Astrocyte (in vitro differentiated cells and primary cell): ENCODE measurements at regions not wholly inside any gene's neighbourhood (a gene's known extent, or its start where the extent isn't known, plus 50 kb on each side); places are given as distances from the start of the nearest gene placed in this dataset.

Experiments
- DNase-seq: peaks from one replicate; pipeline ENCODE4 v3.0.0-alpha.2; 2010; ENCODE audit warnings: low read depth
- FAIRE-seq: peaks from 2 replicates; lab custom pipeline; 2011; peaks lifted over from hg19 to GRCh38; lab: Jason Lieb, UNC
- H2AFZ ChIP-seq: 2 replicates; pipeline ENCODE4 v1.6.0; 2012; ENCODE audit warnings: low read depth, low read length, inconsistent platforms
- H3K27ac ChIP-seq: 2 replicates; pipeline ENCODE4 v1.5.1; 2011; ENCODE audit warnings: low read depth, low read length, inconsistent platforms
- H3K27me3 ChIP-seq: 2 replicates; pipeline ENCODE4 v1.6.0; 2011; ENCODE audit warnings: low read length, inconsistent platforms; ENCODE audit not compliant: insufficient read depth
- H3K36me3 ChIP-seq: 2 replicates; pipeline ENCODE4 v1.5.1; 2011; ENCODE audit warnings: low read length, inconsistent platforms; ENCODE audit not compliant: insufficient read depth
- H3K4me1 ChIP-seq: 2 replicates; pipeline ENCODE4 v1.5.1; 2011; ENCODE audit warnings: low read length, inconsistent platforms; ENCODE audit not compliant: insufficient read depth
- H3K4me2 ChIP-seq: 2 replicates; pipeline ENCODE4 v1.6.0; 2012; ENCODE audit warnings: low read length, inconsistent platforms
- H3K4me3 ChIP-seq: 2 replicates; pipeline ENCODE4 v1.5.1; 2011; ENCODE audit warnings: low read depth, mild to moderate bottlenecking, low read length, inconsistent platforms; ENCODE audit not compliant: insufficient read depth
- H3K79me2 ChIP-seq: 2 replicates; pipeline ENCODE4 v1.6.0; 2012; ENCODE audit warnings: mild to moderate bottlenecking, low read length, inconsistent platforms; ENCODE audit not compliant: insufficient read depth
- H3K9ac ChIP-seq: 2 replicates; pipeline ENCODE4 v1.6.0; 2012; ENCODE audit warnings: mild to moderate bottlenecking, low read length, inconsistent platforms
- H3K9me3 ChIP-seq: 2 replicates; pipeline ENCODE4 v1.5.1; 2012; ENCODE audit warnings: low read depth, mild to moderate bottlenecking, low read length, inconsistent platforms; ENCODE audit not compliant: insufficient read depth
- H4K20me1 ChIP-seq: 2 replicates; pipeline ENCODE4 v1.6.0; 2012; ENCODE audit warnings: low read length, inconsistent platforms; ENCODE audit not compliant: insufficient read depth
- H3K27ac Mint-ChIP-seq: one replicate; pipeline ENCODE4 v1.8.0; 2021; ENCODE audit warnings: mild to moderate bottlenecking, mixed read lengths; ENCODE audit not compliant: unreplicated experiment
- H3K27me3 Mint-ChIP-seq: one replicate; pipeline ENCODE4 v1.8.0; 2021; ENCODE audit warnings: low read depth, mixed read lengths; ENCODE audit not compliant: unreplicated experiment
- H3K36me3 Mint-ChIP-seq: one replicate; pipeline ENCODE4 v1.8.0; 2021; ENCODE audit warnings: low read depth, mixed read lengths; ENCODE audit not compliant: unreplicated experiment
- H3K4me1 Mint-ChIP-seq: one replicate; pipeline ENCODE4 v1.8.0; 2021; ENCODE audit warnings: low read depth, mixed read lengths; ENCODE audit not compliant: unreplicated experiment
- H3K4me3 Mint-ChIP-seq: one replicate; pipeline ENCODE4 v1.8.0; 2021; ENCODE audit warnings: mild to moderate bottlenecking, moderate library complexity, mixed read lengths; ENCODE audit not compliant: unreplicated experiment
- H3K9me3 Mint-ChIP-seq: one replicate; pipeline ENCODE4 v1.8.0; 2021; ENCODE audit warnings: mild to moderate bottlenecking, mixed read lengths; ENCODE audit not compliant: unreplicated experiment
- EZH2 ChIP-seq: IDR thresholded peaks from 2 replicates; pipeline ENCODE4 v1.6.1; 2012; ENCODE audit warnings: mild to moderate bottlenecking, low read length, inconsistent platforms; ENCODE audit not compliant: insufficient read depth
- TF ChIP-seq, protein P1 (sequence below): IDR thresholded peaks from 2 replicates; pipeline ENCODE4 v1.5.1; 2011; ENCODE audit warnings: low read depth, mild to moderate bottlenecking, inconsistent platforms, low read length, moderate library complexity; ENCODE audit not compliant: insufficient read depth

DNA sequence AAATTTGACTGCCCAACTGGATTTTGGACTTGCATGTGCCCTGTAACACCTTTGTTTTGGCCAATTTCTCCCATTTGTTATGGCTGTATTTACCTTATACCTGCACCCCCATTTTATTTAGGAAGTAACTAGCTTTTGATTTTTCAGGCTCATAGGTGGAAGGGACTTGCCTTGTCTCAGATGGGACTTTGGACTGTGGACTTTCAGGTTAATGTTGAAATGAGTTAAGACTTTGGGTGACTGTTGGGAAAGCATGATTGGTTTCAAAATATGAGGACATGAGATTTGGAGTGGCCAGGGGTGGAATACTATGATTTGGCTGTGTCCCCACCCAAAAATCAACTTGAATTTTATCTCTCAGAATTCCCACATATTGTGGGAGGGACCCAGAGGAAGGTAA is 490.2 kb downstream of the PRR16 start:
- peaks cover 11% of the 10 kb centered on the region for H3K9me3 Mint-ChIP-seq

DNA sequence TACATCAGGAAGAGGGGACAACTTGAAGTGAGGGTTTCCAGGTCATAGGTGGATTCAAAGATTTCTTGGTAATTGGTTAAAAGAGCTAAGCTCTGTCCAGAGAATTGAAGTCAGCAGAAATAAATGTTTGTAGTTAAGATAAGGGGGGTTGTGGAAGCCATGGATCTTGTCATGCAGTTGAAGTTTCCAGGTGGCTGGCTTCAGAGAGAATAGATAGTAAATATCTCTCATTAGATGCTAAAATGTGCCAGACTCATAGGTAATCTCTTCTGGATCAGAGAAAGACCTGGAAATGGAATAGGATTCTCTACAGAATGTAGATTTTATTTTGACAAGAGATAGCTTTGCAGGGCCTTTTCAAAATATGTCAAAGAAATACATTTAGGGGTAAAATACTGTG is 491.7 kb downstream of the PRR16 start:
- Mint-ChIP-seq H3K27me3 (no peaks in the 10 kb centered on the region), H3K36me3 (no peaks in the 10 kb centered on the region), H3K4me3 (no peak overlapping the region), H3K9me3 (peaks cover 11% of the 10 kb centered on the region), H3K27ac (no peak overlapping the region), H3K4me1 (no peaks in the 10 kb centered on the region)
- no peaks in the 10 kb centered on the region for H4K20me1 ChIP-seq
- H3K4me3 ChIP-seq: no peak overlapping the region
- H3K4me2 ChIP-seq: no peak overlapping the region
- TF ChIP-seq, protein P1, sequence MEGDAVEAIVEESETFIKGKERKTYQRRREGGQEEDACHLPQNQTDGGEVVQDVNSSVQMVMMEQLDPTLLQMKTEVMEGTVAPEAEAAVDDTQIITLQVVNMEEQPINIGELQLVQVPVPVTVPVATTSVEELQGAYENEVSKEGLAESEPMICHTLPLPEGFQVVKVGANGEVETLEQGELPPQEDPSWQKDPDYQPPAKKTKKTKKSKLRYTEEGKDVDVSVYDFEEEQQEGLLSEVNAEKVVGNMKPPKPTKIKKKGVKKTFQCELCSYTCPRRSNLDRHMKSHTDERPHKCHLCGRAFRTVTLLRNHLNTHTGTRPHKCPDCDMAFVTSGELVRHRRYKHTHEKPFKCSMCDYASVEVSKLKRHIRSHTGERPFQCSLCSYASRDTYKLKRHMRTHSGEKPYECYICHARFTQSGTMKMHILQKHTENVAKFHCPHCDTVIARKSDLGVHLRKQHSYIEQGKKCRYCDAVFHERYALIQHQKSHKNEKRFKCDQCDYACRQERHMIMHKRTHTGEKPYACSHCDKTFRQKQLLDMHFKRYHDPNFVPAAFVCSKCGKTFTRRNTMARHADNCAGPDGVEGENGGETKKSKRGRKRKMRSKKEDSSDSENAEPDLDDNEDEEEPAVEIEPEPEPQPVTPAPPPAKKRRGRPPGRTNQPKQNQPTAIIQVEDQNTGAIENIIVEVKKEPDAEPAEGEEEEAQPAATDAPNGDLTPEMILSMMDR: no peak
- TF ChIP-seq EZH2: no peak
- DNase-seq (no peak), FAIRE-seq (no peak)
- H3K4me1 ChIP-seq: no peaks in the 10 kb centered on the region
- H3K27ac ChIP-seq: no peak overlapping the region
- H3K9me3 ChIP-seq: peaks cover 4% of the 10 kb centered on the region
- no peaks in the 10 kb centered on the region for H3K79me2 ChIP-seq
- H3K27me3 ChIP-seq: no peaks in the 10 kb centered on the region
- H2AFZ ChIP-seq: no peak overlapping the region
- H3K36me3 ChIP-seq: no peaks in the 10 kb centered on the region
- no peak overlapping the region for H3K9ac ChIP-seq

More for the DNA sequence above, 490.2 kb downstream of the PRR16 start:
- no peaks in the 10 kb centered on the region for H3K36me3 Mint-ChIP-seq
- Histone ChIP-seq H3K27me3 (no peaks in the 10 kb centered on the region), H3K79me2 (no peaks in the 10 kb centered on the region), H3K27ac (no peak overlapping the region), H3K36me3 (no peaks in the 10 kb centered on the region), H3K9me3 (peaks cover 4% of the 10 kb centered on the region), H3K4me2 (no peak overlapping the region), H4K20me1 (no peaks in the 10 kb centered on the region), H3K4me3 (no peak overlapping the region), H3K9ac (no peak overlapping the region), H3K4me1 (no peaks in the 10 kb centered on the region), H2AFZ (no peak overlapping the region)
- H3K4me1 Mint-ChIP-seq: no peaks in the 10 kb centered on the region
- no peak overlapping the region for H3K27ac Mint-ChIP-seq
- TF ChIP-seq, protein P1: no peak
- TF ChIP-seq EZH2: no peak
- DNase-seq: no peak
- no peak for FAIRE-seq
- no peak overlapping the region for H3K4me3 Mint-ChIP-seq
- no peaks in the 10 kb centered on the region for H3K27me3 Mint-ChIP-seq

DNA sequence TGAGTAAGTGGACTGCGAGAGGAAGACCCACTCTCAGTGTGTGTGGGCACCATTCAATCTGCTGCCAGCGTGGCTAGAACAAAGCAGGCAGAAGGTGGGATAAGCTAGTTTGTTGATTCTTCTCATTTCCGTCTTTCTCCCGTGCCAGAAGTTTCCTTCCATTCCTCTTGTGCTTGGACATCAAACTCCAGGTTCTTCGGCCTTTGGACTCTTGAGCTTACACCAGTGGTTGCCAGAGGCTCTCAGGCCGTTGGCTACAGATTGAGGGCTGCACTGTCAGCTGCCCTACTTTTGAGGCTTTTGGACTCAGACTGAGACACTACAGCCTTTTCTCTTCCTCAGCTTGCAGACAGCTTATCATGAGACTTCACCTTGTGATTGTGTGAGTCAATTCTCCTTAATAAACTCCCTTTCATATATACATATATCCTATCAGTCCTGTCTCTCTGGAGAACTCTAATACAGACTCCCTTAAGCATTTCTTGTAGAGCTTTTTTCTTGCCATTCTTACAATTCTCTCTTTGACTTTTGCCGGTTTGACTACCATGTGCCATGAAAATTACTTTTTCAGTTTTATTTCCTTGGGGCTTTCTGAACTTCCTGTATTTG is 494.9 kb downstream of the PRR16 start:
- Mint-ChIP-seq H3K36me3 (no peaks in the 10 kb centered on the region), H3K27ac (no peak overlapping the region), H3K27me3 (no peaks in the 10 kb centered on the region), H3K9me3 (no peaks in the 10 kb centered on the region), H3K4me1 (no peaks in the 10 kb centered on the region), H3K4me3 (no peak overlapping the region)
- H2AFZ ChIP-seq: no peak overlapping the region
- no peaks in the 10 kb centered on the region for H4K20me1 ChIP-seq
- DNase-seq (no peak), FAIRE-seq (no peak)
- H3K27ac ChIP-seq: no peak overlapping the region
- no peak overlapping the region for H3K4me2 ChIP-seq
- no peaks in the 10 kb centered on the region for H3K79me2 ChIP-seq
- TF ChIP-seq, protein P1: no peak
- no peak for TF ChIP-seq EZH2
- H3K4me3 ChIP-seq: no peak overlapping the region
- H3K27me3 ChIP-seq: no peaks in the 10 kb centered on the region
- H3K9ac ChIP-seq: no peak overlapping the region
- H3K4me1 ChIP-seq: no peaks in the 10 kb centered on the region
- H3K9me3 ChIP-seq: no peaks in the 10 kb centered on the region
- H3K36me3 ChIP-seq: no peaks in the 10 kb centered on the region
